Fibroblast of villous mesenchyme (primary cell): ENCODE measurements at regions not wholly inside any gene's neighbourhood (a gene's known extent, or its start where the extent isn't known, plus 50 kb on each side); places are given as distances from the start of the nearest gene placed in this dataset.

ENCODE experiments used
- DNase-seq: peaks from one replicate; pipeline ENCODE4 v3.0.0-alpha.2; 2010; ENCODE audit warnings: low read depth
- H3K4me3 ChIP-seq: 2 replicates; pipeline ENCODE4 v1.5.1; 2011; ENCODE audit warnings: low read depth, mild to moderate bottlenecking, low read length
- CTCF ChIP-seq: IDR thresholded peaks from 2 replicates; pipeline ENCODE4 v1.5.1; 2012; ENCODE audit warnings: low read depth, mild to moderate bottlenecking, low read length; ENCODE audit not compliant: insufficient read depth

- DNase-seq, result no peak
- no peak for TF ChIP-seq CTCF
- no peak overlapping the region for H3K4me3 ChIP-seq
These were observed 195.6 kb upstream of the MIR17HG start for GRCh38 chr13:91151921-91152320.

- TF ChIP-seq CTCF, result no peak
- DNase-seq, result no peak
- no peak overlapping the region for H3K4me3 ChIP-seq
These were observed 194.1 kb upstream of the MIR17HG start for GRCh38 chr13:91153372-91153771.

- no peak for DNase-seq
- no peak overlapping the region for H3K4me3 ChIP-seq
- TF ChIP-seq CTCF, result no peak
These were observed 192.7 kb upstream of the MIR17HG start for GRCh38 chr13:91154558-91155353.

- no peak for DNase-seq
- no peak for TF ChIP-seq CTCF
- no peak overlapping the region for H3K4me3 ChIP-seq
These were observed 191.9 kb upstream of the MIR17HG start for GRCh38 chr13:91155512-91156114.

GRCh38 chr13:91157273-91158016, 190.0 kb upstream of the MIR17HG start:
- no peak for TF ChIP-seq CTCF
- H3K4me3 ChIP-seq, result no peak overlapping the region

GRCh38 chr13:91158017-91158395, 189.5 kb upstream of the MIR17HG start:
- no peak for TF ChIP-seq CTCF
- DNase-seq, result no peak
- no peak overlapping the region for H3K4me3 ChIP-seq

More at GRCh38 chr13:91157273-91158016, 190.0 kb upstream of the MIR17HG start:
- DNase-seq, result no peak
